C4-2B (cell line): ENCODE measurements at regions not wholly inside any gene's neighbourhood (a gene's known extent, or its start where the extent isn't known, plus 50 kb on each side); places are given as distances from the start of the nearest gene placed in this dataset.

Experiments
- H3K27ac ChIP-seq: fragments of 450-650 bp; 2 replicates; pipeline ENCODE4 v1.5.1; 2017
- ZFX ChIP-seq: fragments of 450-650 bp; IDR thresholded peaks from 2 replicates; pipeline ENCODE4 v1.6.1; 2017
- TF ChIP-seq, protein P1 (sequence below): fragments of 450-650 bp; conservative IDR thresholded peaks from 2 replicates; pipeline ENCODE4 v1.5.1; 2017; ENCODE audit warnings: mild to moderate bottlenecking

- TF ChIP-seq, protein P1, sequence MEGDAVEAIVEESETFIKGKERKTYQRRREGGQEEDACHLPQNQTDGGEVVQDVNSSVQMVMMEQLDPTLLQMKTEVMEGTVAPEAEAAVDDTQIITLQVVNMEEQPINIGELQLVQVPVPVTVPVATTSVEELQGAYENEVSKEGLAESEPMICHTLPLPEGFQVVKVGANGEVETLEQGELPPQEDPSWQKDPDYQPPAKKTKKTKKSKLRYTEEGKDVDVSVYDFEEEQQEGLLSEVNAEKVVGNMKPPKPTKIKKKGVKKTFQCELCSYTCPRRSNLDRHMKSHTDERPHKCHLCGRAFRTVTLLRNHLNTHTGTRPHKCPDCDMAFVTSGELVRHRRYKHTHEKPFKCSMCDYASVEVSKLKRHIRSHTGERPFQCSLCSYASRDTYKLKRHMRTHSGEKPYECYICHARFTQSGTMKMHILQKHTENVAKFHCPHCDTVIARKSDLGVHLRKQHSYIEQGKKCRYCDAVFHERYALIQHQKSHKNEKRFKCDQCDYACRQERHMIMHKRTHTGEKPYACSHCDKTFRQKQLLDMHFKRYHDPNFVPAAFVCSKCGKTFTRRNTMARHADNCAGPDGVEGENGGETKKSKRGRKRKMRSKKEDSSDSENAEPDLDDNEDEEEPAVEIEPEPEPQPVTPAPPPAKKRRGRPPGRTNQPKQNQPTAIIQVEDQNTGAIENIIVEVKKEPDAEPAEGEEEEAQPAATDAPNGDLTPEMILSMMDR = no peak
- TF ChIP-seq ZFX = no peak
- H3K27ac ChIP-seq = no peak overlapping the region
Observed at GRCh38 chr15:47502041-47502440, 215.3 kb upstream of the SEMA6D start.

DNA sequence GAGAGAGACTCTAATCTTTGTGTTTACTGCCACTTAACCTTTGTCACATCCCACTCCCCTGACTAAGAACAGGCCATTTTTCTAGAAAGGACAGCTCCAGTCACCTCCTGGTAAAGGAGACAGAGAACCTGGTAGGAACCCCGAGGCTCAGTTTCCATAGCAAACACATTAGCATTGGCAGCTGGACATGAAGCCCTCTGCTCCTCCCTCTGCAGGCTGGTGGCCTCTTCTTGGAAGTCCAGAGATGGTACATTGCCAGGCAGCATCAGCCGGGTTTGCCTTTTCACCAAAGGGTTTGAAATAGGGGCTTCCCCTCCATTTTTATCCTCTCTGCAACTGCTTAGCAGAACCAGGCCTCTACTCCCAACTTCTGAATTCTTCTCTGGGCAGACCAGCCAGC lies 213.4 kb upstream of the SEMA6D start:
- no peak for TF ChIP-seq ZFX
- TF ChIP-seq, protein P1 = no peak
- no peak overlapping the region for H3K27ac ChIP-seq

- TF ChIP-seq, protein P1 = no peak
- no peak for TF ChIP-seq ZFX
- no peak overlapping the region for H3K27ac ChIP-seq
Observed at GRCh38 chr15:47504624-47505256, 212.6 kb upstream of the SEMA6D start.

GRCh38 chr15:47505712-47506328 lies 211.5 kb upstream of the SEMA6D start:
- no peak overlapping the region for H3K27ac ChIP-seq
- TF ChIP-seq, protein P1 = no peak
- no peak for TF ChIP-seq ZFX

DNA sequence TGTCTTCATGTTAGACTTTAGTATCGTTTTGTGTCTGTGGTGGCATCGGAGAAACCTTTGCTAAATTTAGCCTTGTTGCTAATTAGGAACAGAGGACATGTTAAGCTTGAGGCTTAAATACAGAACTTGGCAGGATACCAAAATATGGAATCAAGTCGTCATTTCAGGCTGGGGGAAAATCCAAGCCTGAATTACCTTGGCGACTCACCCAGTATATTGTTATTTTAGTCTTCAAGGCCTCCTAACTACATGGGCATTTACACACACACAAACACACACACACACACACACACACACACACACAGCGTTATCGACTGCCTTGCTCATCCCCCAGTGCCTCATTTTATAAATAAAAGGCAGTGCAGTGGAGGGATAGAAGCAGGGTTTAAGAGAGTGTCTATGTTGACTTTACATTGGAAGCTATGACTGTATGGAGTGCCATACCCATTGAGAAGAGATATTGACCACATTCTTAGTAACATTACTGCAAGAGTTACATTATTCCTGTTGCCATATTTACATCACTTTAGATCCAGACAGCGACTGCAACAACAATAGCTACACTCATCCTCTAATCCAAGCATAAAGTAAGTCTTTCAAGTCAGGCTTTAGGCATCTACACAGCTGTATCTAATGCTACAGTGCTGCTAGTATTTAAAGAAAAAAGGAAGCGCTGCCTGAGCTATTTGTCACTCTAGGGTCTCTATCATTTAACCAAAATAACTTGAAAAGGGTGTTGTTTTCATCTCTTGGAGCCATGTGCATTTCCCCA lies 210.8 kb upstream of the SEMA6D start:
- no peak overlapping the region for H3K27ac ChIP-seq
- TF ChIP-seq, protein P1 = no peak
- no peak for TF ChIP-seq ZFX

DNA sequence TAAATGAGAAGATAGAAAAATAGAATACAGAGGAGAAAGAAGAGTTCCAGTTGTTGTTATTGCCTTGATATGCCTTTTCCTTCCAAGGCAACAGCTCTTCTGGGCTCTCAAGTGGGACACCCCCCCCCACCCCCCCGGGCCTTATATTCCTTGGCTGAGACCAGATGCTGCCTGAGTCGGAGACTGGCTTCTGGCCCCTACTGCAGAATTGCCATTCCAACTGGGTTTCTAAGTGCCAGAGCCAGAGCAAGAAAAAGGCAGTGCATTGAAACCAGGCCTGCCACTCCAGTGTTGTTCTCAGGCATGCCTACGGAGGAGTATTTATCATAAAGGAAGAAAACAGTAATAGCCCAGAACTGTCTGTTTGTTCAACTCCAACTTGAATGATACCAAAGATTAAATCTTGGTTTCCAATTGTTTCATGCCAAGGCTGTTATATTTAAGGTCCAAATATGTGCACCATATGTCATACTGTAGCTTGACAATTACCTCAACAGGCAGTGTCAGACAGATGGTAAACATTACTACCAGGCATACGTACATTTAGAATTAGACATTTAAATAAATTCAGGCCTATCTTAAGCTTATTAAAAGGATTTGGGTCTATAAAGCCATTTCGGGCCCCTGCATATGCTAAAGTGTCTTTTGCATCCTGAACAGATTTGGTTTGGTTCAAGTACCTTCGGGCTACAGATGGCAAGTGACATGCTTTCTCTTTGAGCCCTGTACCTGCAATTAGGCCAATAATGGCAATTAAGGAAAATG lies 209.9 kb upstream of the SEMA6D start:
- no peak overlapping the region for H3K27ac ChIP-seq
- TF ChIP-seq, protein P1 = no peak
- no peak for TF ChIP-seq ZFX

- no peak overlapping the region for H3K27ac ChIP-seq
- TF ChIP-seq ZFX = no peak
- TF ChIP-seq, protein P1 = no peak
Observed at GRCh38 chr15:47511261-47511660, 206.0 kb upstream of the SEMA6D start.
